Neuron (in vitro differentiated cells): ENCODE measurements at regions not wholly inside any gene's neighbourhood (a gene's known extent, or its start where the extent isn't known, plus 50 kb on each side); places are given as distances from the start of the nearest gene placed in this dataset.
"Not testable (repeated sequence)": the region's sequence is repeated elsewhere in the genome, so short reads cannot be mapped to it uniquely, and the experiment has no call there.

ENCODE experiments used
- H2AFZ ChIP-seq: one replicate; pipeline ENCODE4 v1.6.1; 2013; ENCODE audit warnings: low read depth, mild to moderate bottlenecking, inconsistent platforms, low read length, moderate library complexity
- H3K27me3 ChIP-seq: one replicate; pipeline ENCODE4 v1.6.1; 2013; ENCODE audit warnings: low read length; ENCODE audit not compliant: insufficient read depth
- H3K36me3 ChIP-seq: one replicate; pipeline ENCODE4 v1.6.1; 2013; ENCODE audit warnings: low read length; ENCODE audit not compliant: insufficient read depth
- H3K4me1 ChIP-seq: one replicate; pipeline ENCODE4 v1.6.1; 2013; ENCODE audit warnings: low read length; ENCODE audit not compliant: insufficient read depth
- H3K4me3 ChIP-seq: 2 replicates; pipeline ENCODE4 v1.5.1; 2013; ENCODE audit warnings: mild to moderate bottlenecking, low read length, moderate library complexity
- H3K9me3 ChIP-seq: one replicate; pipeline ENCODE4 v1.6.1; 2013; ENCODE audit warnings: low read length

GRCh38 chr6:115873901-115874300 is 186.8 kb downstream of the FRK start:
- H3K4me3 ChIP-seq, result no peak overlapping the region
- H3K9me3 ChIP-seq, result no peaks in the 10 kb centered on the region
- H3K27me3 ChIP-seq, result no peaks in the 10 kb centered on the region
- H3K4me1 ChIP-seq, result no peaks in the 10 kb centered on the region
- no peaks in the 10 kb centered on the region for H3K36me3 ChIP-seq
- no peak overlapping the region for H2AFZ ChIP-seq

GRCh38 chr6:115870464-115870863 is 190.2 kb downstream of the FRK start:
- Histone ChIP-seq H3K4me1 (no peaks in the 10 kb centered on the region), H3K36me3 (no peaks in the 10 kb centered on the region), H2AFZ (no peak overlapping the region), H3K9me3 (no peaks in the 10 kb centered on the region), H3K27me3 (no peaks in the 10 kb centered on the region), H3K4me3 (no peak overlapping the region)

GRCh38 chr6:115865914-115866313 is 194.8 kb downstream of the FRK start:
- H3K9me3 ChIP-seq, result no peaks in the 10 kb centered on the region
- H2AFZ ChIP-seq, result no peak overlapping the region
- no peak overlapping the region for H3K4me3 ChIP-seq
- H3K27me3 ChIP-seq, result no peaks in the 10 kb centered on the region
- no peaks in the 10 kb centered on the region for H3K36me3 ChIP-seq
- no peaks in the 10 kb centered on the region for H3K4me1 ChIP-seq

- no peak overlapping the region for H2AFZ ChIP-seq
- no peaks in the 10 kb centered on the region for H3K9me3 ChIP-seq
- no peaks in the 10 kb centered on the region for H3K27me3 ChIP-seq
- H3K4me3 ChIP-seq, result no peak overlapping the region
- H3K4me1 ChIP-seq, result no peaks in the 10 kb centered on the region
- H3K36me3 ChIP-seq, result no peaks in the 10 kb centered on the region
Measured at GRCh38 chr6:115863211-115863610, 197.5 kb downstream of the FRK start.

GRCh38 chr6:115861658-115862057 is 199.0 kb downstream of the FRK start:
- not testable (repeated sequence) for H3K27me3 ChIP-seq, H3K9me3 ChIP-seq, H3K36me3 ChIP-seq, H3K4me1 ChIP-seq, H3K4me3 ChIP-seq, H2AFZ ChIP-seq

GRCh38 chr6:115859577-115859976 is 201.1 kb downstream of the FRK start:
- H3K9me3 ChIP-seq, H3K36me3 ChIP-seq, H3K4me1 ChIP-seq, H2AFZ ChIP-seq, H3K27me3 ChIP-seq, H3K4me3 ChIP-seq: not testable (repeated sequence)

GRCh38 chr6:115854866-115855665 is 205.6 kb downstream of the FRK start:
- Histone ChIP-seq H3K4me3 (no peak overlapping the region), H3K4me1 (no peaks in the 10 kb centered on the region), H3K36me3 (no peaks in the 10 kb centered on the region), H3K9me3 (peaks cover 5% of the 10 kb centered on the region), H2AFZ (no peak overlapping the region), H3K27me3 (no peaks in the 10 kb centered on the region)

- H3K27me3 ChIP-seq, result no peaks in the 10 kb centered on the region
- no peak overlapping the region for H2AFZ ChIP-seq
- H3K4me3 ChIP-seq, result no peak overlapping the region
- H3K36me3 ChIP-seq, result no peaks in the 10 kb centered on the region
- no peaks in the 10 kb centered on the region for H3K4me1 ChIP-seq
- H3K9me3 ChIP-seq, result no peaks in the 10 kb centered on the region
Measured at GRCh38 chr6:115847671-115848070, 213.0 kb downstream of the FRK start.

GRCh38 chr6:115843945-115844344 is 216.7 kb downstream of the FRK start:
- Histone ChIP-seq H2AFZ (no peak overlapping the region), H3K4me1 (no peaks in the 10 kb centered on the region), H3K9me3 (no peaks in the 10 kb centered on the region), H3K27me3 (no peaks in the 10 kb centered on the region), H3K4me3 (no peak overlapping the region), H3K36me3 (no peaks in the 10 kb centered on the region)

- Histone ChIP-seq H3K27me3 (no peaks in the 10 kb centered on the region), H3K4me1 (no peaks in the 10 kb centered on the region), H3K9me3 (no peaks in the 10 kb centered on the region), H3K4me3 (no peak overlapping the region), H3K36me3 (no peaks in the 10 kb centered on the region), H2AFZ (no peak overlapping the region)
Measured at GRCh38 chr6:115842338-115842737, 218.4 kb downstream of the FRK start.

- H3K27me3 ChIP-seq, result no peaks in the 10 kb centered on the region
- no peak overlapping the region for H3K4me3 ChIP-seq
Measured at GRCh38 chr6:115839583-115840181, 221.0 kb downstream of the FRK start.

GRCh38 chr6:115838763-115839401 is 221.8 kb downstream of the FRK start:
- Histone ChIP-seq H3K27me3 (no peaks in the 10 kb centered on the region), H3K4me1 (no peaks in the 10 kb centered on the region), H3K9me3 (peaks cover 2% of the 10 kb centered on the region), H3K36me3 (no peaks in the 10 kb centered on the region), H3K4me3 (no peak overlapping the region), H2AFZ (no peak overlapping the region)

More at GRCh38 chr6:115839583-115840181, 221.0 kb downstream of the FRK start:
- no peaks in the 10 kb centered on the region for H3K36me3 ChIP-seq
- no peaks in the 10 kb centered on the region for H3K4me1 ChIP-seq
- H3K9me3 ChIP-seq, result peaks cover 2% of the 10 kb centered on the region
- H2AFZ ChIP-seq, result no peak overlapping the region

- peaks cover 2% of the 10 kb centered on the region for H3K9me3 ChIP-seq
- H3K4me1 ChIP-seq, result no peaks in the 10 kb centered on the region
- no peaks in the 10 kb centered on the region for H3K27me3 ChIP-seq
- no peak overlapping the region for H2AFZ ChIP-seq
- no peak overlapping the region for H3K4me3 ChIP-seq
- H3K36me3 ChIP-seq, result no peaks in the 10 kb centered on the region
Measured at GRCh38 chr6:115838216-115838615, 222.5 kb downstream of the FRK start.
